GM23338 (cell line): ENCODE measurements at regions not wholly inside any gene's neighbourhood (a gene's known extent, or its start where the extent isn't known, plus 50 kb on each side); places are given as distances from the start of the nearest gene placed in this dataset.

Experiments
- ATAC-seq: fragments of 200-7000 bp; cut with Tn5 transposase; 3 replicates; pipeline ENCODE4 v1.9.1; 2020
- DNase-seq: peaks from one replicate; pipeline ENCODE4 v3.0.0-alpha.2; 2015; ENCODE audit warnings: low spot score
- H2AFZ ChIP-seq: fragments of 200-600 bp; sonication (generic); 2 replicates; pipeline ENCODE4 v1.8.0; 2016; ENCODE audit warnings: antibody characterized with exemption, mild to moderate bottlenecking, moderate library complexity
- H3F3A ChIP-seq: fragments of 200-600 bp; sonication (generic); replicated peaks from 2 replicates; pipeline ENCODE4 v1.8.0; 2017; ENCODE audit warnings: antibody characterized with exemption, mixed run types, low read depth
- H3K27ac ChIP-seq: fragments of 200-600 bp; sonication (generic); 2 replicates; pipeline ENCODE4 v1.6.1; 2016; ENCODE audit warnings: low read depth
- H3K27me3 ChIP-seq: fragments of 200-600 bp; sonication (generic); 2 replicates; pipeline ENCODE4 v1.8.0; 2016; ENCODE audit warnings: mild to moderate bottlenecking, mixed run types, moderate library complexity; ENCODE audit not compliant: insufficient read depth
- H3K36me3 ChIP-seq: fragments of 200-600 bp; sonication (generic); 2 replicates; pipeline ENCODE4 v1.8.0; 2016; ENCODE audit warnings: mild to moderate bottlenecking; ENCODE audit not compliant: insufficient read depth
- H3K4me1 ChIP-seq: fragments of 200-600 bp; sonication (generic); 2 replicates; pipeline ENCODE4 v1.8.0; 2016; ENCODE audit warnings: mild to moderate bottlenecking, moderate library complexity; ENCODE audit not compliant: insufficient read depth
- H3K4me2 ChIP-seq: fragments of 200-600 bp; sonication (generic); 2 replicates; pipeline ENCODE4 v1.7.1; 2017; ENCODE audit warnings: mixed run types
- H3K4me3 ChIP-seq: fragments of 200-600 bp; sonication (generic); 2 replicates; pipeline ENCODE4 v1.6.1; 2016; ENCODE audit warnings: mixed run types
- H3K79me2 ChIP-seq: fragments of 200-600 bp; sonication (generic); replicated peaks from 2 replicates; pipeline ENCODE4 v1.8.0; 2017; ENCODE audit warnings: mild to moderate bottlenecking; ENCODE audit not compliant: insufficient read depth
- H3K9me2 ChIP-seq: fragments of 200-600 bp; sonication (generic); 2 replicates; pipeline ENCODE4 v1.8.0; 2017; ENCODE audit not compliant: insufficient read depth
- H4K20me1 ChIP-seq: fragments of 200-600 bp; sonication (generic); replicated peaks from 2 replicates; pipeline ENCODE4 v1.8.0; 2017; ENCODE audit warnings: mild to moderate bottlenecking; ENCODE audit not compliant: insufficient read depth
- H3K27ac Mint-ChIP-seq: 2 replicates; pipeline ENCODE4 v1.8.0; 2020; ENCODE audit warnings: inconsistent platforms, mild to moderate bottlenecking, moderate library complexity, mixed read lengths
- H3K27me3 Mint-ChIP-seq: 3 replicates; pipeline ENCODE4 v1.8.0; 2022; ENCODE audit warnings: low read depth, mild to moderate bottlenecking, moderate library complexity, mixed read lengths, inconsistent platforms; ENCODE audit not compliant: insufficient read depth, poor library complexity
- H3K36me3 Mint-ChIP-seq: 3 replicates; pipeline ENCODE4 v1.8.0; 2021; ENCODE audit warnings: low read depth, mild to moderate bottlenecking, inconsistent platforms, moderate library complexity, mixed read lengths
- H3K4me1 Mint-ChIP-seq: 3 replicates; pipeline ENCODE4 v1.8.0; 2020; ENCODE audit warnings: mild to moderate bottlenecking, inconsistent platforms, mixed read lengths
- H3K4me3 Mint-ChIP-seq: 3 replicates; pipeline ENCODE4 v1.8.0; 2021; ENCODE audit warnings: moderate library complexity, mild to moderate bottlenecking, inconsistent platforms, mixed read lengths
- H3K9me3 Mint-ChIP-seq: 3 replicates; pipeline ENCODE4 v1.8.0; 2020; ENCODE audit warnings: moderate library complexity, mild to moderate bottlenecking, inconsistent platforms, mixed read lengths
- CREB1 ChIP-seq: fragments of 250-450 bp; sonication (Bioruptor Pico); IDR thresholded peaks from 2 replicates; pipeline ENCODE4 v1.5.0; 2020; ENCODE audit warnings: low read depth, mild to moderate bottlenecking, moderate library complexity
- EZH2 ChIP-seq: fragments of 200-600 bp; sonication (generic); IDR thresholded peaks from one replicate; pipeline ENCODE4 v1.8.0; 2017; ENCODE audit warnings: antibody characterized with exemption, mild to moderate bottlenecking, low read depth; ENCODE audit not compliant: unreplicated experiment
- EZH2phosphoT487 ChIP-seq: fragments of 200-600 bp; sonication (generic); IDR thresholded peaks from one replicate; pipeline ENCODE4 v1.8.1; 2018; ENCODE audit warnings: antibody characterized with exemption; ENCODE audit not compliant: unreplicated experiment
- JUNB ChIP-seq: IDR thresholded peaks from one replicate; pipeline ENCODE4 v1.6.1; 2016; ENCODE audit warnings: antibody characterized with exemption; ENCODE audit not compliant: unreplicated experiment
- NANOG ChIP-seq: IDR thresholded peaks from 2 replicates; pipeline ENCODE4 v1.6.1; 2016; ENCODE audit warnings: antibody characterized with exemption, borderline replicate concordance
- POLR2AphosphoS5 ChIP-seq: IDR thresholded peaks from 2 replicates; pipeline ENCODE4 v1.6.1; 2016; ENCODE audit warnings: antibody characterized with exemption, low read depth
- STAT1 ChIP-seq: IDR thresholded peaks from one replicate; pipeline ENCODE4 v1.6.1; 2016; ENCODE audit warnings: antibody characterized with exemption; ENCODE audit not compliant: unreplicated experiment
- ZNF114 ChIP-seq: fragments of 250-450 bp; sonication (Bioruptor Pico); IDR thresholded peaks from 2 replicates; pipeline ENCODE4 v1.5.0; 2020; ENCODE audit warnings: mild to moderate bottlenecking, moderate library complexity
- ZNF331 ChIP-seq: fragments of 250-450 bp; sonication (Bioruptor Pico); IDR thresholded peaks from 2 replicates; pipeline ENCODE4 v1.5.0; 2020; ENCODE audit warnings: low read depth, mild to moderate bottlenecking, moderate library complexity
- TF ChIP-seq, protein P1 (sequence below): fragments of 250-450 bp; sonication (Bioruptor Pico); IDR thresholded peaks from 2 replicates; pipeline ENCODE4 v1.5.0; 2020; ENCODE audit warnings: mild to moderate bottlenecking, moderate library complexity
- TF ChIP-seq, protein P2 (sequence below), 2 experiments: fragments of 200-600 bp in 1 of 2; sonication (generic) in 1 of 2; conservative IDR thresholded peaks; 2 replicates each; pipeline versions ENCODE4 v1.5.1 to v1.6.1; 2016 to 2017; ENCODE audit warnings: antibody characterized with exemption in 2 of 2, low read depth in 2 of 2, mild to moderate bottlenecking in 2 of 2, moderate library complexity in 1 of 2
- TF ChIP-seq, protein P3 (sequence below): IDR thresholded peaks from 2 replicates; pipeline ENCODE4 v1.6.1; 2016; ENCODE audit warnings: antibody characterized with exemption
- TF ChIP-seq, protein P4 (sequence below): IDR thresholded peaks from one replicate; pipeline ENCODE4 v1.6.1; 2018; ENCODE audit warnings: antibody characterized with exemption; ENCODE audit not compliant: unreplicated experiment

DNA sequence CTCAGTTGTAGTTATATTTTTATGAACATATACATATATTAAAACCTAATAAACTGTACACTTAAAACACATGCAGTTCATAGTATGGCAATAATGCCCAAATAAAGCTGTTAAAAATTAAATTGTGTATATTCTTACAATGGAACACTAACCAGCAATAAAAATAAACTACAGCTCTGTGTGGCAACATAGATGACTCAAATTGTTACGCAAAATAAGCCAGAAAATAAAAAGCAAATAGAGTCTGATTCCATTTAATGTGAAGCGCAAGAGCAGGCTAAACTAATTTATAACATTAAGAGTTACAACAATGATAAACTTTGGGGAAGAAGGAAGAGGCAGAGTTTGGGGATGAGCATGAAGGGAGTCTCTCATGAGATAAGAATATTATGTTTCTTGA lies 597.3 kb downstream of the TLE1 start:
- Histone ChIP-seq H3K9me2 (no peaks in the 10 kb centered on the region), H2AFZ (no peak overlapping the region), H3F3A (no peaks in the 10 kb centered on the region), H4K20me1 (no peaks in the 10 kb centered on the region), H3K27me3 (no peaks in the 10 kb centered on the region), H3K79me2 (no peaks in the 10 kb centered on the region), H3K4me2 (no peak overlapping the region), H3K4me1 (no peaks in the 10 kb centered on the region), H3K36me3 (no peaks in the 10 kb centered on the region), H3K4me3 (no peak overlapping the region), H3K27ac (no peak overlapping the region)
- peaks cover 2% of the 10 kb centered on the region; the same call in 1 of the 3 replicates for H3K4me1 Mint-ChIP-seq
- H3K36me3 Mint-ChIP-seq = no peaks in the 10 kb centered on the region
- DNase-seq (no peak), ATAC-seq (no peak)
- H3K9me3 Mint-ChIP-seq = no peaks in the 10 kb centered on the region; the same call in 2 of the 3 replicates
- no peak overlapping the region for H3K27ac Mint-ChIP-seq
- H3K27me3 Mint-ChIP-seq = no peaks in the 10 kb centered on the region
- no peak for TF ChIP-seq EZH2phosphoT487
- TF ChIP-seq NANOG = no peak
- no peak for TF ChIP-seq CREB1
- TF ChIP-seq ZNF331 = no peak
- no peak for TF ChIP-seq ZNF114 (CRISPR knock-in tag)
- TF ChIP-seq, protein P1, sequence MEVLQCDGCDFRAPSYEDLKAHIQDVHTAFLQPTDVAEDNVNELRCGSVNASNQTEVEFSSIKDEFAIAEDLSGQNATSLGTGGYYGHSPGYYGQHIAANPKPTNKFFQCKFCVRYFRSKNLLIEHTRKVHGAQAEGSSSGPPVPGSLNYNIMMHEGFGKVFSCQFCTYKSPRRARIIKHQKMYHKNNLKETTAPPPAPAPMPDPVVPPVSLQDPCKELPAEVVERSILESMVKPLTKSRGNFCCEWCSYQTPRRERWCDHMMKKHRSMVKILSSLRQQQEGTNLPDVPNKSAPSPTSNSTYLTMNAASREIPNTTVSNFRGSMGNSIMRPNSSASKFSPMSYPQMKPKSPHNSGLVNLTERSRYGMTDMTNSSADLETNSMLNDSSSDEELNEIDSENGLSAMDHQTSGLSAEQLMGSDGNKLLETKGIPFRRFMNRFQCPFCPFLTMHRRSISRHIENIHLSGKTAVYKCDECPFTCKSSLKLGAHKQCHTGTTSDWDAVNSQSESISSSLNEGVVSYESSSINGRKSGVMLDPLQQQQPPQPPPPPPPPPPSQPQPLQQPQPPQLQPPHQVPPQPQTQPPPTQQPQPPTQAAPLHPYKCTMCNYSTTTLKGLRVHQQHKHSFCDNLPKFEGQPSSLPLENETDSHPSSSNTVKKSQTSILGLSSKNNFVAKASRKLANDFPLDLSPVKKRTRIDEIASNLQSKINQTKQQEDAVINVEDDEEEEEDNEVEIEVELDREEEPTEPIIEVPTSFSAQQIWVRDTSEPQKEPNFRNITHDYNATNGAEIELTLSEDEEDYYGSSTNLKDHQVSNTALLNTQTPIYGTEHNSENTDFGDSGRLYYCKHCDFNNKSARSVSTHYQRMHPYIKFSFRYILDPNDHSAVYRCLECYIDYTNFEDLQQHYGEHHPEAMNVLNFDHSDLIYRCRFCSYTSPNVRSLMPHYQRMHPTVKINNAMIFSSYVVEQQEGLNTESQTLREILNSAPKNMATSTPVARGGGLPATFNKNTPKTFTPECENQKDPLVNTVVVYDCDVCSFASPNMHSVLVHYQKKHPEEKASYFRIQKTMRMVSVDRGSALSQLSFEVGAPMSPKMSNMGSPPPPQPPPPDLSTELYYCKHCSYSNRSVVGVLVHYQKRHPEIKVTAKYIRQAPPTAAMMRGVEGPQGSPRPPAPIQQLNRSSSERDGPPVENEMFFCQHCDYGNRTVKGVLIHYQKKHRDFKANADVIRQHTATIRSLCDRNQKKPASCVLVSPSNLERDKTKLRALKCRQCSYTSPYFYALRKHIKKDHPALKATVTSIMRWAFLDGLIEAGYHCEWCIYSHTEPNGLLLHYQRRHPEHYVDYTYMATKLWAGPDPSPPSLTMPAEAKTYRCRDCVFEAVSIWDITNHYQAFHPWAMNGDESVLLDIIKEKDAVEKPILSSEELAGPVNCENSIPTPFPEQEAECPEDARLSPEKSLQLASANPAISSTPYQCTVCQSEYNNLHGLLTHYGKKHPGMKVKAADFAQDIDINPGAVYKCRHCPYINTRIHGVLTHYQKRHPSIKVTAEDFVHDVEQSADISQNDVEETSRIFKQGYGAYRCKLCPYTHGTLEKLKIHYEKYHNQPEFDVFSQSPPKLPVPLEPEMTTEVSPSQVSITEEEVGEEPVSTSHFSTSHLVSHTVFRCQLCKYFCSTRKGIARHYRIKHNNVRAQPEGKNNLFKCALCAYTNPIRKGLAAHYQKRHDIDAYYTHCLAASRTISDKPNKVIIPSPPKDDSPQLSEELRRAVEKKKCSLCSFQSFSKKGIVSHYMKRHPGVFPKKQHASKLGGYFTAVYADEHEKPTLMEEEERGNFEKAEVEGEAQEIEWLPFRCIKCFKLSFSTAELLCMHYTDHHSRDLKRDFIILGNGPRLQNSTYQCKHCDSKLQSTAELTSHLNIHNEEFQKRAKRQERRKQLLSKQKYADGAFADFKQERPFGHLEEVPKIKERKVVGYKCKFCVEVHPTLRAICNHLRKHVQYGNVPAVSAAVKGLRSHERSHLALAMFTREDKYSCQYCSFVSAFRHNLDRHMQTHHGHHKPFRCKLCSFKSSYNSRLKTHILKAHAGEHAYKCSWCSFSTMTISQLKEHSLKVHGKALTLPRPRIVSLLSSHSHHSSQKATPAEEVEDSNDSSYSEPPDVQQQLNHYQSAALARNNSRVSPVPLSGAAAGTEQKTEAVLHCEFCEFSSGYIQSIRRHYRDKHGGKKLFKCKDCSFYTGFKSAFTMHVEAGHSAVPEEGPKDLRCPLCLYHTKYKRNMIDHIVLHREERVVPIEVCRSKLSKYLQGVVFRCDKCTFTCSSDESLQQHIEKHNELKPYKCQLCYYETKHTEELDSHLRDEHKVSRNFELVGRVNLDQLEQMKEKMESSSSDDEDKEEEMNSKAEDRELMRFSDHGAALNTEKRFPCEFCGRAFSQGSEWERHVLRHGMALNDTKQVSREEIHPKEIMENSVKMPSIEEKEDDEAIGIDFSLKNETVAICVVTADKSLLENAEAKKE (CRISPR knock-in tag) = no peak
- TF ChIP-seq, protein P2, sequence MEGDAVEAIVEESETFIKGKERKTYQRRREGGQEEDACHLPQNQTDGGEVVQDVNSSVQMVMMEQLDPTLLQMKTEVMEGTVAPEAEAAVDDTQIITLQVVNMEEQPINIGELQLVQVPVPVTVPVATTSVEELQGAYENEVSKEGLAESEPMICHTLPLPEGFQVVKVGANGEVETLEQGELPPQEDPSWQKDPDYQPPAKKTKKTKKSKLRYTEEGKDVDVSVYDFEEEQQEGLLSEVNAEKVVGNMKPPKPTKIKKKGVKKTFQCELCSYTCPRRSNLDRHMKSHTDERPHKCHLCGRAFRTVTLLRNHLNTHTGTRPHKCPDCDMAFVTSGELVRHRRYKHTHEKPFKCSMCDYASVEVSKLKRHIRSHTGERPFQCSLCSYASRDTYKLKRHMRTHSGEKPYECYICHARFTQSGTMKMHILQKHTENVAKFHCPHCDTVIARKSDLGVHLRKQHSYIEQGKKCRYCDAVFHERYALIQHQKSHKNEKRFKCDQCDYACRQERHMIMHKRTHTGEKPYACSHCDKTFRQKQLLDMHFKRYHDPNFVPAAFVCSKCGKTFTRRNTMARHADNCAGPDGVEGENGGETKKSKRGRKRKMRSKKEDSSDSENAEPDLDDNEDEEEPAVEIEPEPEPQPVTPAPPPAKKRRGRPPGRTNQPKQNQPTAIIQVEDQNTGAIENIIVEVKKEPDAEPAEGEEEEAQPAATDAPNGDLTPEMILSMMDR (conservative IDR thresholded peaks at IDR 0.05; ENCODE audit: low read depth in 2 of 2) = no peak
- TF ChIP-seq, protein P3, sequence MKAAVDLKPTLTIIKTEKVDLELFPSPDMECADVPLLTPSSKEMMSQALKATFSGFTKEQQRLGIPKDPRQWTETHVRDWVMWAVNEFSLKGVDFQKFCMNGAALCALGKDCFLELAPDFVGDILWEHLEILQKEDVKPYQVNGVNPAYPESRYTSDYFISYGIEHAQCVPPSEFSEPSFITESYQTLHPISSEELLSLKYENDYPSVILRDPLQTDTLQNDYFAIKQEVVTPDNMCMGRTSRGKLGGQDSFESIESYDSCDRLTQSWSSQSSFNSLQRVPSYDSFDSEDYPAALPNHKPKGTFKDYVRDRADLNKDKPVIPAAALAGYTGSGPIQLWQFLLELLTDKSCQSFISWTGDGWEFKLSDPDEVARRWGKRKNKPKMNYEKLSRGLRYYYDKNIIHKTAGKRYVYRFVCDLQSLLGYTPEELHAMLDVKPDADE = no peak
- TF ChIP-seq POLR2AphosphoS5 = no peak
- TF ChIP-seq EZH2 = no peak
- no peak for TF ChIP-seq JUNB
- TF ChIP-seq, protein P4, sequence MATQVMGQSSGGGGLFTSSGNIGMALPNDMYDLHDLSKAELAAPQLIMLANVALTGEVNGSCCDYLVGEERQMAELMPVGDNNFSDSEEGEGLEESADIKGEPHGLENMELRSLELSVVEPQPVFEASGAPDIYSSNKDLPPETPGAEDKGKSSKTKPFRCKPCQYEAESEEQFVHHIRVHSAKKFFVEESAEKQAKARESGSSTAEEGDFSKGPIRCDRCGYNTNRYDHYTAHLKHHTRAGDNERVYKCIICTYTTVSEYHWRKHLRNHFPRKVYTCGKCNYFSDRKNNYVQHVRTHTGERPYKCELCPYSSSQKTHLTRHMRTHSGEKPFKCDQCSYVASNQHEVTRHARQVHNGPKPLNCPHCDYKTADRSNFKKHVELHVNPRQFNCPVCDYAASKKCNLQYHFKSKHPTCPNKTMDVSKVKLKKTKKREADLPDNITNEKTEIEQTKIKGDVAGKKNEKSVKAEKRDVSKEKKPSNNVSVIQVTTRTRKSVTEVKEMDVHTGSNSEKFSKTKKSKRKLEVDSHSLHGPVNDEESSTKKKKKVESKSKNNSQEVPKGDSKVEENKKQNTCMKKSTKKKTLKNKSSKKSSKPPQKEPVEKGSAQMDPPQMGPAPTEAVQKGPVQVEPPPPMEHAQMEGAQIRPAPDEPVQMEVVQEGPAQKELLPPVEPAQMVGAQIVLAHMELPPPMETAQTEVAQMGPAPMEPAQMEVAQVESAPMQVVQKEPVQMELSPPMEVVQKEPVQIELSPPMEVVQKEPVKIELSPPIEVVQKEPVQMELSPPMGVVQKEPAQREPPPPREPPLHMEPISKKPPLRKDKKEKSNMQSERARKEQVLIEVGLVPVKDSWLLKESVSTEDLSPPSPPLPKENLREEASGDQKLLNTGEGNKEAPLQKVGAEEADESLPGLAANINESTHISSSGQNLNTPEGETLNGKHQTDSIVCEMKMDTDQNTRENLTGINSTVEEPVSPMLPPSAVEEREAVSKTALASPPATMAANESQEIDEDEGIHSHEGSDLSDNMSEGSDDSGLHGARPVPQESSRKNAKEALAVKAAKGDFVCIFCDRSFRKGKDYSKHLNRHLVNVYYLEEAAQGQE = no peak
- TF ChIP-seq STAT1 = no peak
- no peak overlapping the region for H3K4me3 Mint-ChIP-seq
